ENCODE measurements at regions not wholly inside any gene's neighbourhood (a gene's known extent, or its start where the extent isn't known, plus 50 kb on each side); places are given as distances from the start of the nearest gene placed in this dataset.

DNA sequence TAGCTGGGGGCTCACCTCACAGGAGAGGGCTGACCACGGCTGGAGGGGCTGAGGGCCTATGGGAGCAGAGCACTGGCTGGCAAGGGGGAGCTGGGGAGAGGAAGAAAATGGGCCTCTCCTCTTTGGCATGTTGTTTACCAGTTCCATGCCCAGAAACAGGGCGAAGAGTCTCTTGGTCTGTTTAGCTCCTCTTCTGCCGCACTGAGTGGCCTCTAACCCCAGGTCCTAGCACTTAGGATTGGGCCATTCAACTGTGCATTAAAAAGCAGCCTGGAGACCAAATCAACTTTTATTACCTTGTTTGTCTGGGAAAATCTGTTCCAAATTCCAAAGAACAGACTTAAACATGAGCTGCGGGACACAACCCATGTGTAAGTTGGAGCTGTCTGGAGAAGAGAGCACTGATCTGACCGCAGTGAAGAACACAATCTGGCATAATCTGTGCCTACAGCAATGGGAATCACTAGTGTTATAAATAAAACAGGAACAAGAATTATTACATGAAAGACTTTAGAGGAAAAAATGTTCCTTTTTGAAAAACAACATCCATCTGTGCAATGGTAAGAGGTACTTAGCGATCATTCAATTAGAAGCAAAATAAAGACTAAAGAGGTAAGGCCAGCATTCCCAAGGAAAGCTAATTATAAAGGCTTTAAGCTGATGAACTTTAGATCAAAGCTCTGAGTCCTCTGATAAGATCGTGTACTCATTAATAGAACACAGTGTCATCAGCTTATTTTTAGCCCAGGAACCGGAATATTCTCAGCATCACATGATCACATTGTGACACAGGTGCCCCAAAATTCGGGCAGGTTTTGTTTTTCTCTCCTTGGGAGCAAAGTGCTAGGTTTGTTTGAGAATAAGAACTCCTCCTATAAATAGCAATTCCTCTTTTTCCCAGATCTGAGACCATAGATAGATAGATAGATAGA lies 243.2 kb downstream of the COL4A1 start:
- Histone ChIP-seq H3K36me3 (no peaks in the 10 kb centered on the region), H3K9me3 (no peaks in the 10 kb centered on the region), H3K27ac (no peak overlapping the region), H3K4me1 (no peaks in the 10 kb centered on the region), H3K4me3 (no peak overlapping the region), H3K27me3 (no peaks in the 10 kb centered on the region)
- no peak for TF ChIP-seq POLR2A (IDR thresholded peaks at IDR 0.05)
- no peak for TF ChIP-seq POLR2AphosphoS5 (IDR thresholded peaks at IDR 0.05)
- TF ChIP-seq CTCF (IDR thresholded peaks at IDR 0.05): no peak
- intact Hi-C loops (cut with DNase I; ENCODE audit: low total_unique reads): no loop called here
- DNase-seq (ENCODE audit: low spot score in 2 of 2): no peak

GRCh38 chr13:110062777-110063442 lies 244.0 kb downstream of the COL4A1 start:
- no peaks in the 10 kb centered on the region for H3K9me3 ChIP-seq
- H3K4me1 ChIP-seq: no peaks in the 10 kb centered on the region
- H3K27ac ChIP-seq: no peak overlapping the region
- no peaks in the 10 kb centered on the region for H3K27me3 ChIP-seq
- intact Hi-C loops (cut with DNase I; ENCODE audit: low total_unique reads): no loop called here
- TF ChIP-seq POLR2AphosphoS5 (IDR thresholded peaks at IDR 0.05) (no peak), CTCF (IDR thresholded peaks at IDR 0.05) (no peak), POLR2A (IDR thresholded peaks at IDR 0.05) (no peak)
- no peak overlapping the region for H3K4me3 ChIP-seq
- no peaks in the 10 kb centered on the region for H3K36me3 ChIP-seq
- no peak for DNase-seq (ENCODE audit: low spot score in 2 of 2)

- H3K4me1 ChIP-seq: no peaks in the 10 kb centered on the region
- H3K27ac ChIP-seq: no peak overlapping the region
- TF ChIP-seq CTCF (IDR thresholded peaks at IDR 0.05) (no peak), POLR2AphosphoS5 (IDR thresholded peaks at IDR 0.05) (no peak), POLR2A (IDR thresholded peaks at IDR 0.05) (no peak)
- no peaks in the 10 kb centered on the region for H3K27me3 ChIP-seq
- no peaks in the 10 kb centered on the region for H3K36me3 ChIP-seq
- H3K4me3 ChIP-seq: no peak overlapping the region
- DNase-seq (ENCODE audit: low spot score in 2 of 2): peak in 1 of 2 donors; percentile 38
- intact Hi-C loops (cut with DNase I; ENCODE audit: low total_unique reads): no loop called here
- no peaks in the 10 kb centered on the region for H3K9me3 ChIP-seq
Observed at GRCh38 chr13:110062077-110062776, 244.7 kb downstream of the COL4A1 start.

- Histone ChIP-seq H3K9me3 (no peaks in the 10 kb centered on the region), H3K4me1 (no peaks in the 10 kb centered on the region), H3K27me3 (no peaks in the 10 kb centered on the region), H3K36me3 (no peaks in the 10 kb centered on the region), H3K4me3 (no peak overlapping the region), H3K27ac (no peak overlapping the region)
- intact Hi-C loops (cut with DNase I; ENCODE audit: low total_unique reads): no loop called here
- no peak for DNase-seq (ENCODE audit: low spot score in 2 of 2)
- TF ChIP-seq POLR2AphosphoS5 (IDR thresholded peaks at IDR 0.05) (no peak), CTCF (IDR thresholded peaks at IDR 0.05) (no peak), POLR2A (IDR thresholded peaks at IDR 0.05) (no peak)
Observed at GRCh38 chr13:110061270-110061669, 245.7 kb downstream of the COL4A1 start.
